Activated naive CD4-positive, alpha-beta T cell (primary cell): ENCODE measurements at regions not wholly inside any gene's neighbourhood (a gene's known extent, or its start where the extent isn't known, plus 50 kb on each side); places are given as distances from the start of the nearest gene placed in this dataset.
"Not testable (repeated sequence)": the region's sequence is repeated elsewhere in the genome, so short reads cannot be mapped to it uniquely, and the experiment has no call there.

Experiments
- DNase-seq, 4 experiments: peaks; one replicate each; lab custom pipeline; 2025; lab: John Stamatoyannopoulos, UW

DNA sequence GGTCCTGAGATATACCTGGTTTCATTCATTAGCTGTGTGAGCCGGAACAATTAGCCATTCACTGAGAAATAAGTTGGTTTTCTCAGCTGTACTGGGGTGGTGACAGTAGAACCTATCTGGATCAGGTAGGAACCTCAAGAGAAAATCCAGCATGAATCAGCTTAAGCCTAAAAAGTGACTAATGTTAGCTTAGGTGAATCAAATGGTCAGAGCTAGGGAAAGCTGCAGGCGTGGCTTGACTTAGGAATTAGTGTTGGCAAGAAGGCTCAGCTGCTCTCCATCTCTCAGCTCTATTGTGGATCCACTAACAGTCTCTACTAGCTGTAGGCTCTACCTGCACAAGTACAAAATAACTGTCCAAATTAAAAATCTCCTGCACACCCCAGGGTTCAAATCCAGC is 1025.5 kb downstream of the RAB28 start:
- no peak for DNase-seq

DNA sequence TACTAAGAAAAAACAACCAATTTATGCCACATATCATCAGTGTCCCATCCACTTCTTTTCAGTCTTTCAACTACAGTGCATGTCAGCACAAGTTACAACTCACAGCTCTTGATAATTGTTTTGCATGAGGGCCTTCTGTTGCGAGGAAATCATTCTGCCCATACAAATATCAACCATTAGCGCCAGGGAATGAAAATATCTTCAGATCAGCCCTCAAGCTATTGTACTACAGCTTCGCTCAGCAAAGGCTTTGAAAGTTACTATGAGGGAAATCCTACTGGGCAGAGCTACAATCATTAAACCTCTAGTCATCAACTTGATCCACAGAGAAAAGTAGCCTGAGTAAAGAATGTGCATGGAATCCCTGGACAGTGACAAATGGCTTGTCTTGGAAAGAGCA is 1023.6 kb upstream of the HS3ST1 start:
- no peak for DNase-seq

DNA sequence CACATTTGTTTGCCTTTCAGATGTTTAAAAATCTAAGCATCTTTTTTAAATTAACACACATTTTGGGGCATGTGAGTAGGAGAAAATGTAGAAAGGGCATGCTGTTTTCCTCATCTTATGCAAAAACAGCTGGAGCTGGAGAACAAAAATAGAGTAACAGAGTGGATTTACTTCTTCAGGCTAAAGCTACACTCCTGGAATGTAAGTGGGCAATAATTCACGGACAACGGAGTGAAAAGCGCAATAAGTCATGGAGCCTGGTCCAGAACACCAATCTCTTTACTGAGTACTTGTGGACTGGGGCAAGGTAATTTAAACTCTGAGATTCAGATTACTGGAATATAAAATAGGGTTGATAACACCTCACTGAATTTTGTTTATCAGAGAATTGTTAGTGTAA is 1018.8 kb upstream of the HS3ST1 start:
- no peak for DNase-seq

DNA sequence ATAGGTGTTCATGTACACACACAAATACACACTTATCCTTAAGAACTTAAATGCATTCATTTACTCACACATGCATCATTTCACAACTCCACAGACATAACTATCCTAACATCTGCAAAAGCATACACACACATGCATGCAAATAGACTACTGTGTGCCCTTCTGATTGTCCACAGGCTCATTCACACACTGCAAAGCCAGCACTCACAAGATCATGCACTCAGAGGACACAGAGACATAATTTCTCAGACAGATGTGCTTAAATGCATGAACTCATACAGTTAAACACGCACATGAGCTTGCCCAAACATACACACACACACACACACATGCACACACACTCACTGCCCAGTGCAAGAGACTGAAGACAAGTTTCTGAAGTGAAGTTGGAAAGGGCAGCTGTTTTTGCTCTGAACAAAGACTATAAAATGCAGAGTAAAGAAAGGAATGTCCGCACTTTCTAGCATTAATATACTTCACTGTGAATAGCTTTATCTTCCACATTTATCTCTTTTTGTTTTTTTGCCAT is 1018.0 kb upstream of the HS3ST1 start:
- no peak for DNase-seq

- no peak for DNase-seq
These were observed 1017.6 kb upstream of the HS3ST1 start for GRCh38 chr4:12446256-12446655.

GRCh38 chr4:12445711-12446235 is 1017.1 kb upstream of the HS3ST1 start:
- DNase-seq = no peak

- no peak for DNase-seq
These were observed 1011.1 kb upstream of the HS3ST1 start for GRCh38 chr4:12439633-12440305.

DNA sequence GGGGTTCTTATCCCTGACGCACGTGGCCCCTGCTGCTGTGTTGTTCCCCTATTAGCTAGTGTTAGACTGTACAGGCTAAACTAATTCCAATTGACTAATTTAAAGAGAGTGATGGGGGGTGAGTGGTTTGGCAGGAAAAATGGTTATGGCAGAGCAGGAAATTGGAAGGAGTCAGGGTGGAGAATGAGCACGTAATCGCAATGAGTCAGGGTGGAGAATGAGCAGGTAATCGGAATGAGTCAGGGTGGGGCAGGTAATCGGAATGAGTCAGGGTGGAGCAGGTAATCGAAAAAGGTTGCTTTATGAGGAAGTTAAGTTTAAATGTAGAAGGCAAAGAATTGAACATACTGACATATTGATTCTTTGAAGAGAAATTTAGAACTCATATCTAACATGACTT is 1002.6 kb upstream of the HS3ST1 start:
- DNase-seq = not testable (repeated sequence)

DNA sequence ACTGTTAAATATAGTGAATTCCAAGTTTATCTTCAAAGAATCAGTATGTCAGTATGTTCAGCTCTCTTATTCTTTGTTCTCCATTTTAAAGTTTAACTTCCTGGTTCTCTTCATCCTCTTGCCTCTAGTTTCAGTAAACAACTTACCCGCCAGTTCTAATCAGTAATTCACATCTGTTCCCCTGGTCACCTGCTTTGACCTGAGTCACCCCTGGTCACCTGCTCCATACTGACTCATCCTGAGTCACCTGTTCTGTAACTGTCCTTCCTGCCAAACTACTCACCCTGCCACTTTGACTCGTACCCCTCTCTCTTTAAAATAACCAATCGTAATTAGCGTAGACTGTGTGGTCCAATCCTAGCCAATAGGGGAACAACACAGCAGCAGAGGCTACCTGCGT is 992.7 kb upstream of the HS3ST1 start:
- DNase-seq = no peak

- no peak for DNase-seq
These were observed 988.1 kb upstream of the HS3ST1 start for GRCh38 chr4:12416755-12417154.

- no peak for DNase-seq
These were observed 985.6 kb upstream of the HS3ST1 start for GRCh38 chr4:12414181-12414812.

DNA sequence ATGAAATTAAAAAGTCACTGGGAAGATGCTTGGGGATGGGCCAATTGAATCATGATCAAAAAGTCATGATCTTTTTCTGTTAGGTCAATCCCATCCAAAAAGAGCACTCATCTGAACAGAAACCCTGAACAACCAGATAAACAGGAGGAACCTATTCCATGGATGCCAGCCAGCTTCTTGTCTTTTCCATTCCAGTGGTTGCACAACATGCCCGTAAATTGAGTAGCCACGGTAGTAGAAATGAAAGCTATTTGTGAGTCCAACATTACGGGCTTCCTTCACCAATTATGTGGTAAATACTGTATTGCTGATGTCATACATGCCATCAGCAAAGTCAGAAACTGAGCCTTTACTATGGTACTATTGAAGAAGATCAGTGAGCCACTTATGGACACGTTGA is 982.4 kb upstream of the HS3ST1 start:
- no peak for DNase-seq

DNA sequence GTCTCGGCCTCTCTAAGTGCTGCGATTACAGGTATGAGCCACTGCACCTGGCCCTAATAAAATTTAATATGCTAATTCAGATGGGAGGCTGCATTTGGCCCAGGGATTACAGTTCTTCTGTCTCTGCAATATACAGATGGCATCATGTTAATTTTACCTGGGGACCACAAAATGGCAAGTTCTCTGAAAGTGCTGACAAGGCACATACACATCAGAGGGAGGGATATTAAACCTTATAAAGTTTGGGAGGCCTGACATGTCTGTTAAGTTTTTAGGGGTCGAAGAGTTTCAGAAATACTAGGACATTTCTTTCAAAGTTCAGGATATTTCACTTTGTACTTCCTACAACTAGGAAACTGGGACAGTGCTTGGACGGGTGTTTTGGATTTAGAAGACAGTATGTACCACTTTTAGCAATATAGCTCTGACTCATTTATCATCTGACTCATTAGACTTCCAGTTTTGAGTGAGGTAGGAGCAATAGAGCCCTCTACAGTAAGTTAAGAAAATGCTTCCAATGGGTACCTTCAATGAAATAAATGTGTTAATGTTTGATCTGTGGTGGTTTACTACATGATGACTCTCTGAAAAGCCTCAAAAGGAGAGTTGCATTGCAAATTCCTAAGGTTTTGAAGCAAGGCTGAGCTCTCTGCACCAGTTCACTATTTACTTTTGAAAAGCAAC is 981.0 kb upstream of the HS3ST1 start:
- DNase-seq = no peak

DNA sequence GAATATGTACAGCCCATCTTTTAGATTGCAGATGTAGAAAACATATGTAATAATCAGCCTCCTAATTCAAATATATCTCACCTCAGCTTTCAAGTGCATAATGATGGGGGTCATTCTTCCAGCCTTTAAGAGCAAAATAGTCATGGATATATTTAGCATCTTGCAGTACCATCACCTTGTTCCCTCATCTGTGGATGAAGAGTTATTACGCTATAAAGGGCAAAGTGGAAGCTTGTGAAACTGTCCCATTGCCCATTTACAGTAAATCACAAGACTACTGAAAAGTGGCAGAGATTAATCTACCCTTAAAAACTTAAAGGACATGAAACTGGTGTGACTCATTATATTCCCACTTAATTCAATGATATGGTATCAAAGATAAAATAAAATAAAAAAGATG is 979.7 kb upstream of the HS3ST1 start:
- no peak for DNase-seq

DNA sequence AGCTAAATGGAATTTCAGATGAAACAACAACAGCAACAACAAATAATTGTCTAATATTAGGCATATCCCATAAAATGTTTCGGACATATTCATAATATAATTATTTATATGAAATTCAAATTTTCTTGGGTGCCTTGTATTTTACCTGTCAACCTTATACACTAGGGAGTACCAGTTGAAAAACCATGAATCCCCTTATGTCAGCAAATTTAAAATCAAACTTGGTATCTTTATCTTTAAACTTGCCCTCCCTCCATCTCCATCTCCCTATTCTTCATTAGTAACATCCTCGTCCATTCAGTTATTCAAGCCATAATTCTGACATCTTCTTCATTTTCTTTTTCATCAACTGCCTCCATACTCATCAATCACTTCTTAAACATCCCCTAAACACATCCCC is 974.5 kb upstream of the HS3ST1 start:
- no peak for DNase-seq

DNA sequence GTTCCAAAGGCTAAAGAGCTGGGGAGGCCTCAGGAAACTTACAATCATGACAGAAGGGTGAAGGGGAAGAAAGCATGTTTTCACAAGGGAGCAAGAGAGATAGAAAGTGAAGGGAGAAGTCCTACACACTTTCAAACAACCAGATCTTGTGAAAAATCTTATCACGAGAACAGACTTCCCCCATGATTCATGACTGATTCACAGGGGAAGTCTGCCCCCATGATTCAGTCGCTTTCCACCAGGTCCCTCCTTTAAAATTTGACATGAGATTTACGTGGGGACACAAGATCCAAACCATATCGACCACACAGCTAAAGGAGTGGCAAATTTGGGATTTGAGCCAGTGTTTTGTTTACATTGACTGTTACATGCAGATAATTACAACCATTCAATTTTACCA is 971.1 kb upstream of the HS3ST1 start:
- no peak for DNase-seq

GRCh38 chr4:12393631-12394262 is 965.1 kb upstream of the HS3ST1 start:
- no peak for DNase-seq

GRCh38 chr4:12389604-12390003 is 960.9 kb upstream of the HS3ST1 start:
- DNase-seq = no peak

DNA sequence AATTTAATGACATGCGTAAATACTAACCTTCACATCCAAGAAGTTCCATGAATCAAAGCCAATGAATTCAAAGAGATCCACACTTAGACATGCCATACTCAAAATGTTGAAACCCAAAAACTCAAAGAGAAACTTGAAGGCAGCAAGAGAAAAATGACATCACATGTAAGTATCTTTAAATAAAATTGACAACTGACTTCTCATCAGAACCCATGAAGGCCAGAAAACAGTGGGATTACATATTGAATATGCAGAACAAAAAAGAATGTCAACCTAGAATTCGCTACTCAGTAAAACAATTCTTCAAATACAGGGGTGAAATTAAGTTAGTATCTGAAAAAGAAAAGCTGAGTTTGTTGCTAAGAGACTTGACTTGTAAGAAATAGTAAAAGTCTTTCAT is 953.9 kb upstream of the HS3ST1 start:
- DNase-seq = no peak

- no peak for DNase-seq
These were observed 950.5 kb upstream of the HS3ST1 start for GRCh38 chr4:12379191-12379590.

- no peak for DNase-seq
These were observed 947.1 kb upstream of the HS3ST1 start for GRCh38 chr4:12375805-12376204.

DNA sequence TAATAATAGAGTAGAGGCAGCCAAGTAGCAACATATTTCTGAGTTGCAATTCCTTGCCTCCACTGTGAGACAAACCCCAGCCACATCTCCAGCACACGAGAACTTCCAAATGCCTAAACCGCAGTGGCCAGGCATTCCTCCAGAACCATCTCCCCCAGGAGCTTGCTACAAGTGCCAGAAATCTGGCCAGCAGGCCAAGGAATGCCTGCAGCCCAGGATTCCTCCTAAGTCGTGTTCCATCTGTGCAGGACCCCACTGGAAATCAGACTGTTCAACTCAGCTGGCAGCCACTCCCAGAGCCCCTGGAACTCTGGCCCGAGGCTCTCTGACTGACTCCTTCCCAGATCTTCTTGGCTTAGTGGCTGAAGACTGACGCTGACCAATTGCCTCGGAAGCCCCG is 937.2 kb upstream of the HS3ST1 start:
- not testable (repeated sequence) for DNase-seq

DNA sequence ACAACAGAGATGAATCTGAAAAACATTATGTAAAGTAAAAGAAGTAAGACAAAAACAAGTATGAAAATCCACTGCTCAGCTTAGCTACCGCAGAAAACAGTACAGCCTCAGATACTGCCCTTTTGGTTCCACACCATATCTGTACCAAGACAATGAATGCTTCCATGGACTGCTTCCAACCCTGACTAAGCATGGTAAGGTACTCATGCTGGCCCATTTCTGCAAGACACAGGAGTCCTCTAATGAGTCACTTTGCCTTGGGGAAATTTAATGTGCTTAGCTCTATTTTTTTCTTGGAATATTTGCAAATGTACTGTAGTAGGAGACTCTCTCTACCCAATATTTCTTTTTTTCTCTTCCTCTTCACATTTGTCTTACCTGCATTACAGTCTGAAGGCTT is 931.7 kb upstream of the HS3ST1 start:
- no peak for DNase-seq
